Liver (tissue), 3 donors: ENCODE measurements at regions not wholly inside any gene's neighbourhood (a gene's known extent, or its start where the extent isn't known, plus 50 kb on each side); places are given as distances from the start of the nearest gene placed in this dataset.

Experiments used
- EGR1 ChIP-seq, 2 donors: IDR thresholded peaks; 2 replicates each; pipeline ENCODE4 v1.6.1; 2016 to 2018; ENCODE audit warnings: antibody characterized with exemption in 2 of 2, low read depth in 2 of 2
- FOXA2 ChIP-seq: IDR thresholded peaks from 2 replicates; pipeline ENCODE4 v1.6.1; 2016; ENCODE audit warnings: antibody characterized with exemption
- GABPA ChIP-seq, 2 donors: IDR thresholded peaks in 1 of 2; conservative IDR thresholded peaks in 1 of 2; 2 replicates each; pipeline ENCODE4 v1.6.1; 2016; ENCODE audit warnings: antibody characterized with exemption in 2 of 2, mild to moderate bottlenecking in 1 of 2, moderate library complexity in 1 of 2
- HNF4G ChIP-seq: IDR thresholded peaks from 2 replicates; pipeline ENCODE4 v1.6.1; 2016; ENCODE audit warnings: antibody characterized with exemption
- JUND ChIP-seq, 2 donors: IDR thresholded peaks; 2 replicates each; pipeline ENCODE4 v1.6.1; 2016; ENCODE audit warnings: antibody characterized with exemption in 2 of 2
- RAD21 ChIP-seq, 2 donors: IDR thresholded peaks; 2 replicates each; pipeline ENCODE4 v1.6.1; 2016; ENCODE audit warnings: antibody characterized with exemption in 2 of 2, mild to moderate bottlenecking in 2 of 2
- SP1 ChIP-seq: IDR thresholded peaks from 2 replicates; pipeline ENCODE4 v1.6.1; 2018; ENCODE audit warnings: antibody characterized with exemption, mild to moderate bottlenecking
- TAF1 ChIP-seq: conservative IDR thresholded peaks from 2 replicates; pipeline ENCODE4 v1.6.1; 2016; ENCODE audit warnings: antibody characterized with exemption, mild to moderate bottlenecking
- YY1 ChIP-seq: IDR thresholded peaks from 2 replicates; pipeline ENCODE4 v1.6.1; 2016; ENCODE audit warnings: antibody characterized with exemption, mild to moderate bottlenecking
- TF ChIP-seq, protein P1 (sequence below): fragments of 150-350 bp; IDR thresholded peaks from 2 replicates; pipeline ENCODE4 v1.5.1; 2017; ENCODE audit warnings: improper control_type of control experiment, low read depth, low read length; ENCODE audit not compliant: missing input control
- TF ChIP-seq, protein P2 (sequence below): IDR thresholded peaks from 2 replicates; pipeline ENCODE4 v1.6.1; 2016; ENCODE audit warnings: antibody characterized with exemption
- TF ChIP-seq, protein P3 (sequence below): IDR thresholded peaks from 2 replicates; pipeline ENCODE4 v1.6.1; 2016; ENCODE audit warnings: antibody characterized with exemption, mild to moderate bottlenecking
- donor health status: healthy.
- donor health status: healthy.

DNA sequence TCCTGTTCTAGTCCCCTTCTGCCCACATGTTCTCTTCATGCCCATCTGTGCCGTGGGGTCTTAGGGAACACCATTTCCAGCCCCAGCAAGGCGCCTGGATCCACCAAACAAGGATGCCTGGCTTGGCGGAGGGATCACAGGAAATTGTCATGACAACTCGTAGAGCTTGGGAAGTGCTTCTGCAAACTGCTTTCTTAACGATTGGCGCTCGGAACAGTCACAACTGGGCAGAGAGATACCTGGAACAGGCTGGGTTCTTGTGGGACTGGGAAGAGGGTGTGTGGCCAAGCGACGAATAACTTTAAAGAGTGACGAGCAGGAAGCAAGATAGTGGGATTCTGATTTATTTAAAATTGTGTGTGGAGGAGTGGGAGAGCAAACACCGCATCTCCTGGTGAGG is 329.8 kb downstream of the RPS6KC1 start:
- TF ChIP-seq, protein P1, sequence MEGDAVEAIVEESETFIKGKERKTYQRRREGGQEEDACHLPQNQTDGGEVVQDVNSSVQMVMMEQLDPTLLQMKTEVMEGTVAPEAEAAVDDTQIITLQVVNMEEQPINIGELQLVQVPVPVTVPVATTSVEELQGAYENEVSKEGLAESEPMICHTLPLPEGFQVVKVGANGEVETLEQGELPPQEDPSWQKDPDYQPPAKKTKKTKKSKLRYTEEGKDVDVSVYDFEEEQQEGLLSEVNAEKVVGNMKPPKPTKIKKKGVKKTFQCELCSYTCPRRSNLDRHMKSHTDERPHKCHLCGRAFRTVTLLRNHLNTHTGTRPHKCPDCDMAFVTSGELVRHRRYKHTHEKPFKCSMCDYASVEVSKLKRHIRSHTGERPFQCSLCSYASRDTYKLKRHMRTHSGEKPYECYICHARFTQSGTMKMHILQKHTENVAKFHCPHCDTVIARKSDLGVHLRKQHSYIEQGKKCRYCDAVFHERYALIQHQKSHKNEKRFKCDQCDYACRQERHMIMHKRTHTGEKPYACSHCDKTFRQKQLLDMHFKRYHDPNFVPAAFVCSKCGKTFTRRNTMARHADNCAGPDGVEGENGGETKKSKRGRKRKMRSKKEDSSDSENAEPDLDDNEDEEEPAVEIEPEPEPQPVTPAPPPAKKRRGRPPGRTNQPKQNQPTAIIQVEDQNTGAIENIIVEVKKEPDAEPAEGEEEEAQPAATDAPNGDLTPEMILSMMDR = no peak
- TF ChIP-seq JUND (IDR thresholded peaks at IDR 0.05) (no peak), RAD21 (IDR thresholded peaks at IDR 0.05) (no peak), GABPA (IDR thresholded peaks at IDR 0.05 in 1 of 2, conservative IDR thresholded peaks at IDR 0.05 in 1 of 2) (no peak), SP1 (no peak), EGR1 (IDR thresholded peaks at IDR 0.05; ENCODE audit: low read depth in 2 of 2) (no peak), TAF1 (no peak), YY1 (no peak), HNF4G (no peak), FOXA2 (no peak)
- TF ChIP-seq, protein P2, sequence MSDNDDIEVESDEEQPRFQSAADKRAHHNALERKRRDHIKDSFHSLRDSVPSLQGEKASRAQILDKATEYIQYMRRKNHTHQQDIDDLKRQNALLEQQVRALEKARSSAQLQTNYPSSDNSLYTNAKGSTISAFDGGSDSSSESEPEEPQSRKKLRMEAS = no peak
- TF ChIP-seq, protein P3, sequence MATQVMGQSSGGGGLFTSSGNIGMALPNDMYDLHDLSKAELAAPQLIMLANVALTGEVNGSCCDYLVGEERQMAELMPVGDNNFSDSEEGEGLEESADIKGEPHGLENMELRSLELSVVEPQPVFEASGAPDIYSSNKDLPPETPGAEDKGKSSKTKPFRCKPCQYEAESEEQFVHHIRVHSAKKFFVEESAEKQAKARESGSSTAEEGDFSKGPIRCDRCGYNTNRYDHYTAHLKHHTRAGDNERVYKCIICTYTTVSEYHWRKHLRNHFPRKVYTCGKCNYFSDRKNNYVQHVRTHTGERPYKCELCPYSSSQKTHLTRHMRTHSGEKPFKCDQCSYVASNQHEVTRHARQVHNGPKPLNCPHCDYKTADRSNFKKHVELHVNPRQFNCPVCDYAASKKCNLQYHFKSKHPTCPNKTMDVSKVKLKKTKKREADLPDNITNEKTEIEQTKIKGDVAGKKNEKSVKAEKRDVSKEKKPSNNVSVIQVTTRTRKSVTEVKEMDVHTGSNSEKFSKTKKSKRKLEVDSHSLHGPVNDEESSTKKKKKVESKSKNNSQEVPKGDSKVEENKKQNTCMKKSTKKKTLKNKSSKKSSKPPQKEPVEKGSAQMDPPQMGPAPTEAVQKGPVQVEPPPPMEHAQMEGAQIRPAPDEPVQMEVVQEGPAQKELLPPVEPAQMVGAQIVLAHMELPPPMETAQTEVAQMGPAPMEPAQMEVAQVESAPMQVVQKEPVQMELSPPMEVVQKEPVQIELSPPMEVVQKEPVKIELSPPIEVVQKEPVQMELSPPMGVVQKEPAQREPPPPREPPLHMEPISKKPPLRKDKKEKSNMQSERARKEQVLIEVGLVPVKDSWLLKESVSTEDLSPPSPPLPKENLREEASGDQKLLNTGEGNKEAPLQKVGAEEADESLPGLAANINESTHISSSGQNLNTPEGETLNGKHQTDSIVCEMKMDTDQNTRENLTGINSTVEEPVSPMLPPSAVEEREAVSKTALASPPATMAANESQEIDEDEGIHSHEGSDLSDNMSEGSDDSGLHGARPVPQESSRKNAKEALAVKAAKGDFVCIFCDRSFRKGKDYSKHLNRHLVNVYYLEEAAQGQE = no peak
